Adrenal gland (tissue), 9 donors: ENCODE measurements at regions not wholly inside any gene's neighbourhood (a gene's known extent, or its start where the extent isn't known, plus 50 kb on each side); places are given as distances from the start of the nearest gene placed in this dataset.

Experiments used
- DNase-seq, 7 donors: peaks; one replicate each; pipeline ENCODE4 v3.0.0-alpha.2; 2019 to 2020
- H3K27ac ChIP-seq, 5 donors: fragments of 200-600 bp; sonication (generic) in 4 of 5; 1 replicate in 3 of 5; 2 replicates in 2 of 5; pipeline versions ENCODE4 v1.5.1 to v1.8.0; 2016 to 2020; ENCODE audit warnings: mild to moderate bottlenecking in 1 of 5
- H3K27me3 ChIP-seq: fragments of 200-600 bp; 2 replicates; pipeline ENCODE4 v1.8.0; 2021
- H3K36me3 ChIP-seq, 2 donors: fragments of 200-600 bp; replicated peaks in 1 of 2; 1 replicate in 1 of 2; 2 replicates in 1 of 2; pipeline versions ENCODE4 v1.5.1 to v1.8.0; 2018 to 2022
- H3K4me1 ChIP-seq, 2 donors: fragments of 200-600 bp; replicated peaks in 1 of 2; 1 replicate in 1 of 2; 2 replicates in 1 of 2; pipeline versions ENCODE4 v1.5.1 to v1.8.0; 2018 to 2021
- H3K4me3 ChIP-seq, 4 donors: fragments of 200-600 bp; sonication (generic) in 3 of 4; one replicate each; pipeline ENCODE4 v1.5.1; 2016 to 2018
- H3K9me3 ChIP-seq, 3 donors: fragments of 200-600 bp; sonication (generic) in 1 of 3; replicated peaks in 1 of 3; 1 replicate in 2 of 3; 2 replicates in 1 of 3; pipeline versions ENCODE4 v1.5.1 to v1.8.0; 2016 to 2021
- CTCF ChIP-seq, 6 experiments: fragments of 450-650 bp in 4 of 6; fragments of 200-600 bp in 2 of 6; sonication (generic) in 1 of 6; IDR thresholded peaks; 1 replicate in 5 of 6; 2 replicates in 1 of 6; pipeline versions ENCODE4 v1.5.1 to v1.8.0; 2016 to 2021; ENCODE audit warnings: antibody characterized with exemption in 6 of 6, mild to moderate bottlenecking in 2 of 6, moderate library complexity in 1 of 6
- POLR2A ChIP-seq, 2 donors: fragments of 450-650 bp; IDR thresholded peaks; one replicate each; pipeline ENCODE4 v1.6.1; 2017; ENCODE audit warnings: antibody characterized with exemption in 2 of 2, mild to moderate bottlenecking in 2 of 2, moderate library complexity in 1 of 2
- WGBS, 4 donors: extraction: QIAGEN DNeasy Blood & Tissue Kit in 2 of 4; methylation state at CpG; one replicate each; pipeline versions ENCODE4 v1.1.5 to v1.1.7; 2013 to 2017; 5-methylcytosine and 5-hydroxymethylcytosine counted together
- intact Hi-C, 2 donors: fragments of 100-400 bp; cut with DNase I; formaldehyde crosslinking; loops; one replicate each; pipeline versions ENCODE4 v1.14.1 to v1.15.0; 2022 to 2023
- donor health status: healthy with polysubstance abuse.
- donor health status: Bipolar disorder and iron deficiency.
- donor health status: DM: yes; HTN: yes; CAD: no.
- donor health status: DM: no; HTN: no; CAD: no.
- donor health status: DM: no; HTN: no; CAD: no.

- H3K4me3 ChIP-seq, result no peak overlapping the region
- DNase-seq, result no peak
- intact Hi-C loops, result no loop called here
- 51 to 62% (median 59%) methylated on average over 3 of the region's 3 CpGs for WGBS, 4 donors
- no peak overlapping the region for H3K27ac ChIP-seq
- TF ChIP-seq POLR2A (IDR thresholded peaks at IDR 0.05), result no peak
- no peak for TF ChIP-seq CTCF (IDR thresholded peaks at IDR 0.05)
- no peaks in the 10 kb centered on the region for H3K27me3 ChIP-seq
- no peaks in the 10 kb centered on the region for H3K4me1 ChIP-seq
- no peaks in the 10 kb centered on the region for H3K9me3 ChIP-seq
- H3K36me3 ChIP-seq, result no peaks in the 10 kb centered on the region
These were observed 312.7 kb upstream of the C1orf87 start for GRCh38 chr1:60386249-60386648.

GRCh38 chr1:60376196-60376595 lies 302.6 kb upstream of the C1orf87 start:
- DNase-seq, result no peak
- intact Hi-C loops, result no loop called here
- no peak for TF ChIP-seq CTCF (IDR thresholded peaks at IDR 0.05)
- TF ChIP-seq POLR2A (IDR thresholded peaks at IDR 0.05), result no peak
- Histone ChIP-seq H3K9me3 (no peaks in the 10 kb centered on the region), H3K4me3 (no peak overlapping the region), H3K27me3 (no peaks in the 10 kb centered on the region), H3K36me3 (no peaks in the 10 kb centered on the region), H3K27ac (no peak overlapping the region), H3K4me1 (no peaks in the 10 kb centered on the region)
- WGBS, 4 donors, result 76 to 95% (median 94%) methylated on average over 1 of the region's 1 CpG

- Histone ChIP-seq H3K4me3 (no peak overlapping the region), H3K27me3 (no peaks in the 10 kb centered on the region), H3K9me3 (no peaks in the 10 kb centered on the region), H3K36me3 (no peaks in the 10 kb centered on the region), H3K4me1 (no peaks in the 10 kb centered on the region), H3K27ac (no peak overlapping the region)
- DNase-seq, result no peak
- 33 to 62% (median 52%) methylated on average over 1 of the region's 1 CpG for WGBS, 4 donors
- intact Hi-C loops, result no loop called here
- TF ChIP-seq CTCF (IDR thresholded peaks at IDR 0.05) (no peak), POLR2A (IDR thresholded peaks at IDR 0.05) (no peak)
These were observed 301.0 kb upstream of the C1orf87 start for GRCh38 chr1:60374537-60374936.

GRCh38 chr1:60367532-60367931 lies 294.0 kb upstream of the C1orf87 start:
- H3K4me3 ChIP-seq, result no peak overlapping the region
- peak in 1 of 7 donors; percentile 6 for DNase-seq
- TF ChIP-seq CTCF (IDR thresholded peaks at IDR 0.05) (no peak), POLR2A (IDR thresholded peaks at IDR 0.05) (no peak)
- no peak overlapping the region for H3K27ac ChIP-seq
- H3K4me1 ChIP-seq, result no peaks in the 10 kb centered on the region
- H3K9me3 ChIP-seq, result no peaks in the 10 kb centered on the region
- no peaks in the 10 kb centered on the region for H3K27me3 ChIP-seq
- H3K36me3 ChIP-seq, result no peaks in the 10 kb centered on the region
- 41 to 50% (median 45%) methylated on average over 7 of the region's 7 CpGs for WGBS, 4 donors
- intact Hi-C loops, result no loop called here
